NOMO-1 (cell line): ENCODE measurements at regions not wholly inside any gene's neighbourhood (a gene's known extent, or its start where the extent isn't known, plus 50 kb on each side); places are given as distances from the start of the nearest gene placed in this dataset.

Experiments
- DNase-seq, 2 experiments: peaks; one replicate each; lab custom pipeline; 2025; ENCODE audit not compliant: unreplicated experiment in 2 of 2; lab: John Stamatoyannopoulos, UW

DNA sequence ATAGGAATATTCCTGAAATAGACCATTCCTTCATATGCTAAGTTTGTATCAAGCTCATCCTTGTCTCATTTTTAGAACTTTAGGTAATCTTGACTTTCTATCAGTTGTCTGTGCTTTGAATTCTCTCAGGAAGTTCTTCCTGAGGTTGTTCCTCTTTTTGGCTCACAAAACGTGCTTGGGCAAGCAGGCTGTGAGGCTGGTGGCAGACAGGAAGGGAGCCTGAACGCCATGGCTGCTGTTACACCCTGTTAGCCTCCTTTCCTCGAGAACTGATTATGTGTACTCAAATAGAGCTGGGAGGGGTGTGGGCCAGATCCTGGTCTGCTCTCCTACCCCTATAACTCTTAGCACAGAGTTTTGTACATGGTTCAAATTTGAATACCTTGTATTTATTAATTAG, 136.4 kb upstream of the CELF4 start:
- DNase-seq, result peak; percentile 38 to 41

GRCh38 chr18:37698508-37699040, 133.0 kb upstream of the CELF4 start:
- DNase-seq, result no peak

DNA sequence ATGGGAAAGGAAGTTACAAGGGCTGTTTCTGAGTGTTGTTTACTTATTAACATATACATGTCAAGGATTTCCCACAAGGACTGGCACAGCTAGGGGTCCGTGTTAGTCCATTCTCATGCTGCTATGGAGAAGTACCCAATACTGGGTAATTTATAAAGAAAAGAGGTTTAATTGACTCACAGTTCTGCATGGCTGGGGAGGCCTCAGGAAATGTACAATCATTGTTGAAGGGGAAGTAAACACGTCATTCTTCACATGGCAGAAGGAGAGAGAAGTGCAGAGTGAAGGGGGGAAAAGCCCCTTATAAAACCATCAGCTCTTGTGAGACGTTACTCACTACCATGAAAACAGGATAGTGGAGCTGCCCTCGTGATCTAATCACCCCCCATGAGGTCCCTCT, 128.9 kb upstream of the CELF4 start:
- no peak for DNase-seq

DNA sequence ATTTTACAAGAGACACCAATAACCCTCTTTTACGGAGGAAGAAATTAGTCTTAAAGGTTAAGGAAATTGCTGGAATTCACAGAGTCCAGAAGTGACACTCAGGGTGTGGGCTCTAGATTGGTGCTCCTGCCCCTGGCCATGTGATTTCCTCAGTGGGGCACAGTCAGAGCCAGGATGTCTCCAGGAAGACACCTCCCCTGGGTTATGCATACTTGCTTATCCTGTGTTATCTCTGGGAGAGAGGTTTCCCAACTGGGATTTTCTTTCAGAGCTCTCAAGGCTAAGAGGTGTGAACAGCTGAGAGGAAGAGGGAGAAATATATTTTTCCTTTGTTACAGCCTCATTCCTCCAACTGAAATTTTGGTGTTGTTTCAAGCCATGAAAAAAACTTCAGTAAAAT, 125.6 kb upstream of the CELF4 start:
- DNase-seq, result no peak

DNA sequence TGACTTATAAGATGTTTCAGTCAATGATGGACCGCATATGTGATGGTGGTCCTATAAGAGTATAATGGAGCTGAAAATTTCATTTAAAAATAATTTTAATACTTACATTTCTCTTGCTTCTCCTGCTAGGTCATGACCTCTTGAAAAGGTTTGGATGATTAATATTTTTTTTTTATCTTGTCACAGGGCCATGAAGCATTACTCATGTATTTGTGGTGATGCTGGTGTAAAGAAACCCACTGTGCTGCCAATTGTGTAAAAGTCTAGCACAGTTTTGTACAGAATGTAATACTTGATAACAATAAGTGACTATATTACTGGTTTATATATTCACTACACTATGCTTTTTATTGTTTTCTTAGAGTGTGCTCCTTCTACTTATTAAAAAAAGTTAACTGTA, 124.2 kb upstream of the CELF4 start:
- no peak for DNase-seq

DNA sequence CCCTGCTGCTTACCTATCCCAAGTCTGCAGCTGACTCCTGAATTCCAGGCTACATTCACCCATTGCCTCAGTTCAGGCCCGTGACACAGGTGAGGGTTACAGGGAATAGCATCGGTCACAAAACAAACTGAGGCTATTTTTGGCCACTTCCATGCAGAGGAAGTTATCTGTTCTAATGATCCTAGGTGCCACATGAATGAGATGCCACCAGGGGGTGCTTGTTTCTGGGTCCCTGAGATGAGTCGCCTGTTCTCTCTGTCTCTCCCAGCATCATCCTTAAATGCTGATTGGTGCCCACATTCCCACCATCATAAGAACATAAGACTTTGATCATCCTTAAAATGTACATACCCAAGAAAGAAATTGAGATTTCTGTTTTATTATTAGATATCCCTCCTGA, 119.0 kb upstream of the CELF4 start:
- DNase-seq, result no peak

GRCh38 chr18:37684183-37684582, 118.6 kb upstream of the CELF4 start:
- no peak for DNase-seq

GRCh38 chr18:37680911-37681310, 115.3 kb upstream of the CELF4 start:
- DNase-seq, result no peak

DNA sequence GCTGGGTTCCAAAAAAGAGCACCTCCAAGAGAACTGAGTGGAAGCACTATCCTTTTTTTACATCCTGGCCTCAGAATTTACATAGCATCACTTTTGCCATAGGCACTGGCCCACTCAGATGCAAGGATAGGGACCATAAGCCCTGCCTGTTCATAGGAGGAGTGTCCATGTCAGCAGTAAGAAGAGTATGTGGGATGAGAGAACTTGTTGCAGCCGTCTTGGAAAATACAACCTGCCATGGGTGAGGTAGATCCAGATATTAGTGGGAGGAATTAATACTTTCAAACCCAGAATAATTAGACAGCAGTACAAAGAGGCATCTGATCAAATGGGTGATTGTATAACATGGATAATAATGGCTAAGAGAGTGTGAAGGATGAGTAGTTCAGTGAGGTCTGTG, 110.7 kb upstream of the CELF4 start:
- DNase-seq, result no peak

GRCh38 chr18:37675699-37676098, 110.1 kb upstream of the CELF4 start:
- no peak for DNase-seq

DNA sequence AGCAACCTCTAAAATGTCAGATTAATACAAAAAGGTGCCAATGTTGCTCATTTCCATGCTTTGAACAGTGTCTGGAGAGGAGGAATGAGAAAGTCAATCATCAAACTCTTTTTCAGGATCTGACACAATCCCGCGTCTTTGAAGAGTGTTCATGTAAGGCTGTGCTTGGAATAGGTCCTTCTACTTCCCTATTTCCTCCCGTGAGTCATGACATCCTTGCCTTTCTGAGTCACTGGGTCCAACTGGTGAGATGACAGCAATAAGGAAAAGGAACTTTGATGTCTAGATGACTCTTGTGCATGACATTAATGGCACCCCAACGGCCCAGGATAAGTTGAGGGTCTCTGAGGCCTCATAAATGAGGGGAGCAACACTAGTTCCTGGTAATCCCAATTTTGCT, 109.0 kb upstream of the CELF4 start:
- DNase-seq, result no peak

DNA sequence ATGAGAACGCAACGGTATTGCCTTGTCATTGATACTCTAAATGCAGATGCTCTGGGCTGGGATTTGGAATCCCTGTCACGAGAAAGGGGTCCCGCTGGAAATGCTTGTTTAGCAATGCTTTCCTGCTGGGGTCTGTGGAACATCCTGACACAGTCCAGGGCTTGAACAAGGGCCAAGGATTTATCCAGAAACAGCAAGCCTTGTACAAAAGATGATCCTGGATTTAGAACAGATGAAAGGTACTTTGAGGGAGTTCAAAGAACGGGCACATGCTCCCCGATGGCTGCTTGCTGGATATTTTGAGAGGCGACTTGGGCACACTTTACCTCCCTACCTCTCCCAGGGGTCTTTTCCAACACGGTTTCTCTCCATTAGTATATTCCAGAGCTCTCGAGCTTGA, 108.1 kb upstream of the CELF4 start:
- no peak for DNase-seq

DNA sequence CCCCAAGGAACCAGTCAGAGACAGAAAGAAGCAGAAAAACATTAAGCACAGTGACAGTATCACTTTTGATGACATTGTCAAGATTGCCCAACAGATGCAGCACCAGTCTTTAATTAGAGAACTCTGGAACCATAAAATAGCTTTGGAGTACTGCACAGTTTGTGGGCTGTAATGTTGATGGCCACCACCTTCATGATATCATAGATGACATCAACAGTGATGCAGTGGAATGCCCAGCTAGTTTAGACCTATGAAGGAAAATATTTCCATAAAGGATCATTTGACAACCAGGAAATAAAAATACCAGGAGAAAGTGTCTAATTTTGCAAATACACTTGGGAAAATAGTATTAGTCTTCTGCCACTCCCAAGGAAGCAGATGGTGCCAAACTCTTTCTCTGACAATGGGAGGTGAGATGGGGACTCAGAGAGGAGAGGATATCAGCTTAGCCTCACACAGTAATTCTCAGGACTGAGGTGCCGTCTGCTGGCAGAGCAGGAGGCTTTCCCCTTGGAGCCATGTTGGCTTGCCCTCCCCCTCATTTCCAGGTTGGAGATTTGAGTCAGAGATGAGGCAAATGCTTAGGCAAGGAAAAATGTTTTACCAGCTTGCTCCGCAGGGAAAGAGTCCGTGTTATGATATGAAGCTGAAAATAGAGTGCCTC, 107.5 kb upstream of the CELF4 start:
- DNase-seq, result no peak

GRCh38 chr18:37672001-37672400, 106.4 kb upstream of the CELF4 start:
- DNase-seq, result no peak

DNA sequence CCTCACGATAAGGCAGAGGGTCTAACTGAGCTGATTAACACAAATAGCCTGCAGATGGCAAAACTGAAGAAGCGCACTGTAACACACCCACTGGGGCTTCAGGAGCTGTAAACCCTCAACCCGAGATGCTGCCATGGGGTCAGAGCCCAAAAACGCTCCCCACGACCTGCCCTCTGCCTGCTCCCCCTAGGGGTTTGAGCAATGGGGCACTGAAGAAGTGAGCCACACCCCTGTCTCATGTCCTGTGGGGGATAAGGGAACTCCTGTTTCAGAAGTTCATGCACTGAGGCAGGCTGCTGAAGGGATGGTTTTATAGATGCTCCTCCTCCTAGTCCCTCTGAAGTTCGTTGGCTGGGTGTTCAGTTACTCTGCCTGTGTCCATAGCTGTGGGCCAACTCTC, 105.9 kb upstream of the CELF4 start:
- DNase-seq, result no peak

DNA sequence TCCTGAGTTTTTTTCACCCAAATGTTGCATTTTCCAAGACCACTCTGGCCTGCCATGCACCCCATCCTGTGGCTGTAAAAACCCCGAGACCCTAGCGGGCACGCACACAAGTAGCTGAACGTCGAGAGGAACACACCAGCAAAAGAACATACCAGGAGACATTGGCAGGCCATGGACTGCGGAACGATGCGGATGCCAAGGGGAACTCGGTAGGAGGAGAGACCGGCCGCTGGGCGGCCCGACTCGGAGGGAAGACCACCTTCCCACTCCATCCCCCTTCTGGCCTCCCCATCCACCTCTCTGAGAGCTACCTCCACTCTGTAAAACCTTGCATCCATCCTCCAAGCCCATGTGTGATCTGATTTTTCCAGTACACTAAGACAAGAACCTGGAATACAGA, 105.5 kb upstream of the CELF4 start:
- DNase-seq, result no peak

DNA sequence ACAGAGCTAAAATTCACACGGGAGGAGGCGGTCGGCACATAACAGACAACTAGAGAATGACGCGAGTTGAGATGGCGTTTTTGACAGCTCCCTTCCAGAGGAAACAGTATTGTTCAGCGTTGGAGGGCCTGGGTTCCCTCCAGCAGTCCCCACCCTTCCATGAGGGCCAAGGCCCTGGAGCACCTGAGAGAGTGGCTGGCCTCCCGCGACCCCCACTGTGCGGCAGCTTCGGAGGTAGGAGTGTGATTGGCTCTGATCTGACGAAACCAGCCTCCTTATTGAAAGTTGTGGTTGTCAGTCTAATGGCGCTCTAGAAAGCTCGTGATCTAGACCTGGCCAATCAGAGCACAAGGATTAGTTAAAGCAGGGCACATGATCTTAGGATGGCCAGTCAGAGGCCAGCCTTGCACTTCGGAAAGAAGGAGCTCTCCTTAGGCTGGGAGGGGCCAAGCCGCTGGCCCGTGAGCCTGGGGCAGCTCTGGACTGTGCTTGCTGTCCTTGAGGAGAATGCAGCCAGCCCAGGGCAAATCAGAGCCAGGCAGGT, 104.5 kb upstream of the CELF4 start:
- DNase-seq, result no peak

- no peak for DNase-seq
These were observed 103.6 kb upstream of the CELF4 start for GRCh38 chr18:37668971-37669747.

DNA sequence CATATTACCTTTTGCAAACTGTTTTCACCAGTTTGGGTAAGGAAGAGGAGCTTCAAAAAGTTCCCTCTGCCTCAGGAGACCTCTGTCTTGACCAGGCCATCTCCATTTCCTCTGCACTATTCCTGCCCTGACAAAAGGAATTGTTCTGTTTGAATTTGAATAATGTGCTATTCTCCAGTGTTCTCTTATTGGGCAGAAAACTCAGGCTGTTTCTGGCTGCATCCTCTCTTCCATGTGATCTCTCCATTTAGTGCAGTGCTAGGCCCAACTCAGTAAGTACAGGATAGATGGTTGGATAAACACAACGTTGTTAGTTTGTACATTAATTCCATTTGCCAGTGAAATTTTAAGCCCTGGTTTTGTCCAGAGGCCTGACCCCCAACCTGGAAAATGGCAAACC, 102.2 kb upstream of the CELF4 start:
- no peak for DNase-seq

GRCh38 chr18:37666991-37667390, 101.4 kb upstream of the CELF4 start:
- no peak for DNase-seq

GRCh38 chr18:37666451-37666850, 100.9 kb upstream of the CELF4 start:
- no peak for DNase-seq

- DNase-seq, result no peak
These were observed 99.7 kb upstream of the CELF4 start for GRCh38 chr18:37665346-37665745.
